ENCODE measurements at regions not wholly inside any gene's neighbourhood (a gene's known extent, or its start where the extent isn't known, plus 50 kb on each side); places are given as distances from the start of the nearest gene placed in this dataset.
A peak's percentile ranks its signal among the peaks of the same experiment; 100 is the strongest.

- peak; percentile 19 for DNase-seq (ENCODE audit: low spot score)
- no peak overlapping the region for H3K27ac Mint-ChIP-seq
- H3K9me3 Mint-ChIP-seq = peaks cover 5% of the 10 kb centered on the region; the same call in 1 of the 2 replicates
- TF ChIP-seq ELF4 (CRISPR knock-in tag; IDR thresholded peaks at IDR 0.05; ENCODE audit: low read depth) = no peak
- no peak for TF ChIP-seq SMAD4 (CRISPR knock-in tag; IDR thresholded peaks at IDR 0.05)
- TF ChIP-seq ZSCAN18 (CRISPR knock-in tag; IDR thresholded peaks at IDR 0.05) = no peak
- no peak for TF ChIP-seq CDX4 (CRISPR knock-in tag; IDR thresholded peaks at IDR 0.05; ENCODE audit: borderline replicate concordance)
- TF ChIP-seq FOXP4 (CRISPR knock-in tag; IDR thresholded peaks at IDR 0.05) = no peak
- ATAC-seq = peak; percentile 65
- ChIA-PET CTCF (interaction anchor here (0.6 to 1.0 kb wide), 2 partner anchors 36 to 605 kb away, joined by 3 to 5 read pairs; no protein-coding TSS in a partner anchor), POLR2A (no interaction called here)
- H3K36me3 Mint-ChIP-seq = no peaks in the 10 kb centered on the region
- no peaks in the 10 kb centered on the region for H3K4me1 Mint-ChIP-seq
- no peak overlapping the region; the same call in 1 of the 2 replicates for H3K4me3 Mint-ChIP-seq
- H3K27me3 Mint-ChIP-seq (ENCODE audit: low read depth) = no peaks in the 10 kb centered on the region
Observed at GRCh38 chr2:129318581-129319421, 660.7 kb upstream of the RAB6C start.

DNA sequence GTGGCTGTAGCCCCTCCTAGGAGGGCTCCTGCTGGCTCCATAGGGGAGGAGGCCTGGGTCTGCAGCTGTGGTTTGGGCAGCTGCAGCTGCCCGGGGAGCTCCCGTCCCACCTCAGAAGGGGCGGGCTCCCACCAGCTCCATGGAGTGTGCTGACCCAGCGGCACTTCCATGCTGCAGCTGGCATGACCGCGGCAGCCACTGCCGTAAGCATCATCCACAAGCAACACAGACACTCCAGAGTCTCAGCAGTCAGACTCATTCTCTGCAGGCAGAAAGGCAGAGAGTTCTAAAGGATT, 660.1 kb upstream of the RAB6C start:
- no peak for DNase-seq (ENCODE audit: low spot score)
- no peak overlapping the region for H3K27ac Mint-ChIP-seq
- POLR2A ChIA-PET = no interaction called here
- no peaks in the 10 kb centered on the region for H3K4me1 Mint-ChIP-seq
- ATAC-seq = no peak
- H3K36me3 Mint-ChIP-seq = no peaks in the 10 kb centered on the region
- no peaks in the 10 kb centered on the region for H3K27me3 Mint-ChIP-seq (ENCODE audit: low read depth)
- CTCF ChIA-PET = interaction anchor here (1.0 kb wide), 1 partner anchor 604 kb away, joined by 3 read pairs; no protein-coding TSS in a partner anchor
- H3K9me3 Mint-ChIP-seq = peaks cover 5% of the 10 kb centered on the region; the same call in 1 of the 2 replicates
- no peak overlapping the region for H3K4me3 Mint-ChIP-seq
- TF ChIP-seq, protein P1, sequence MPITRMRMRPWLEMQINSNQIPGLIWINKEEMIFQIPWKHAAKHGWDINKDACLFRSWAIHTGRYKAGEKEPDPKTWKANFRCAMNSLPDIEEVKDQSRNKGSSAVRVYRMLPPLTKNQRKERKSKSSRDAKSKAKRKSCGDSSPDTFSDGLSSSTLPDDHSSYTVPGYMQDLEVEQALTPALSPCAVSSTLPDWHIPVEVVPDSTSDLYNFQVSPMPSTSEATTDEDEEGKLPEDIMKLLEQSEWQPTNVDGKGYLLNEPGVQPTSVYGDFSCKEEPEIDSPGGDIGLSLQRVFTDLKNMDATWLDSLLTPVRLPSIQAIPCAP (CRISPR knock-in tag; IDR thresholded peaks at IDR 0.05) = no peak
- TF ChIP-seq, protein P2, sequence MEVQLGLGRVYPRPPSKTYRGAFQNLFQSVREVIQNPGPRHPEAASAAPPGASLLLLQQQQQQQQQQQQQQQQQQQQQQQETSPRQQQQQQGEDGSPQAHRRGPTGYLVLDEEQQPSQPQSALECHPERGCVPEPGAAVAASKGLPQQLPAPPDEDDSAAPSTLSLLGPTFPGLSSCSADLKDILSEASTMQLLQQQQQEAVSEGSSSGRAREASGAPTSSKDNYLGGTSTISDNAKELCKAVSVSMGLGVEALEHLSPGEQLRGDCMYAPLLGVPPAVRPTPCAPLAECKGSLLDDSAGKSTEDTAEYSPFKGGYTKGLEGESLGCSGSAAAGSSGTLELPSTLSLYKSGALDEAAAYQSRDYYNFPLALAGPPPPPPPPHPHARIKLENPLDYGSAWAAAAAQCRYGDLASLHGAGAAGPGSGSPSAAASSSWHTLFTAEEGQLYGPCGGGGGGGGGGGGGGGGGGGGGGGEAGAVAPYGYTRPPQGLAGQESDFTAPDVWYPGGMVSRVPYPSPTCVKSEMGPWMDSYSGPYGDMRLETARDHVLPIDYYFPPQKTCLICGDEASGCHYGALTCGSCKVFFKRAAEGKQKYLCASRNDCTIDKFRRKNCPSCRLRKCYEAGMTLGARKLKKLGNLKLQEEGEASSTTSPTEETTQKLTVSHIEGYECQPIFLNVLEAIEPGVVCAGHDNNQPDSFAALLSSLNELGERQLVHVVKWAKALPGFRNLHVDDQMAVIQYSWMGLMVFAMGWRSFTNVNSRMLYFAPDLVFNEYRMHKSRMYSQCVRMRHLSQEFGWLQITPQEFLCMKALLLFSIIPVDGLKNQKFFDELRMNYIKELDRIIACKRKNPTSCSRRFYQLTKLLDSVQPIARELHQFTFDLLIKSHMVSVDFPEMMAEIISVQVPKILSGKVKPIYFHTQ (CRISPR knock-in tag; IDR thresholded peaks at IDR 0.05) = no peak
- no peak for TF ChIP-seq ATF1 (CRISPR knock-in tag; IDR thresholded peaks at IDR 0.05)
- TF ChIP-seq CBFB (CRISPR knock-in tag; IDR thresholded peaks at IDR 0.05; ENCODE audit: low read depth) = no peak
- TF ChIP-seq MAX (CRISPR knock-in tag; IDR thresholded peaks at IDR 0.05) = no peak
- no peak for TF ChIP-seq PREB (CRISPR knock-in tag; IDR thresholded peaks at IDR 0.05; ENCODE audit: borderline replicate concordance)
- TF ChIP-seq ELF4 (CRISPR knock-in tag; IDR thresholded peaks at IDR 0.05; ENCODE audit: low read depth) = no peak
- TF ChIP-seq, protein P3, sequence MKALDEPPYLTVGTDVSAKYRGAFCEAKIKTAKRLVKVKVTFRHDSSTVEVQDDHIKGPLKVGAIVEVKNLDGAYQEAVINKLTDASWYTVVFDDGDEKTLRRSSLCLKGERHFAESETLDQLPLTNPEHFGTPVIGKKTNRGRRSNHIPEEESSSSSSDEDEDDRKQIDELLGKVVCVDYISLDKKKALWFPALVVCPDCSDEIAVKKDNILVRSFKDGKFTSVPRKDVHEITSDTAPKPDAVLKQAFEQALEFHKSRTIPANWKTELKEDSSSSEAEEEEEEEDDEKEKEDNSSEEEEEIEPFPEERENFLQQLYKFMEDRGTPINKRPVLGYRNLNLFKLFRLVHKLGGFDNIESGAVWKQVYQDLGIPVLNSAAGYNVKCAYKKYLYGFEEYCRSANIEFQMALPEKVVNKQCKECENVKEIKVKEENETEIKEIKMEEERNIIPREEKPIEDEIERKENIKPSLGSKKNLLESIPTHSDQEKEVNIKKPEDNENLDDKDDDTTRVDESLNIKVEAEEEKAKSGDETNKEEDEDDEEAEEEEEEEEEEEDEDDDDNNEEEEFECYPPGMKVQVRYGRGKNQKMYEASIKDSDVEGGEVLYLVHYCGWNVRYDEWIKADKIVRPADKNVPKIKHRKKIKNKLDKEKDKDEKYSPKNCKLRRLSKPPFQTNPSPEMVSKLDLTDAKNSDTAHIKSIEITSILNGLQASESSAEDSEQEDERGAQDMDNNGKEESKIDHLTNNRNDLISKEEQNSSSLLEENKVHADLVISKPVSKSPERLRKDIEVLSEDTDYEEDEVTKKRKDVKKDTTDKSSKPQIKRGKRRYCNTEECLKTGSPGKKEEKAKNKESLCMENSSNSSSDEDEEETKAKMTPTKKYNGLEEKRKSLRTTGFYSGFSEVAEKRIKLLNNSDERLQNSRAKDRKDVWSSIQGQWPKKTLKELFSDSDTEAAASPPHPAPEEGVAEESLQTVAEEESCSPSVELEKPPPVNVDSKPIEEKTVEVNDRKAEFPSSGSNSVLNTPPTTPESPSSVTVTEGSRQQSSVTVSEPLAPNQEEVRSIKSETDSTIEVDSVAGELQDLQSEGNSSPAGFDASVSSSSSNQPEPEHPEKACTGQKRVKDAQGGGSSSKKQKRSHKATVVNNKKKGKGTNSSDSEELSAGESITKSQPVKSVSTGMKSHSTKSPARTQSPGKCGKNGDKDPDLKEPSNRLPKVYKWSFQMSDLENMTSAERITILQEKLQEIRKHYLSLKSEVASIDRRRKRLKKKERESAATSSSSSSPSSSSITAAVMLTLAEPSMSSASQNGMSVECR (CRISPR knock-in tag; IDR thresholded peaks at IDR 0.05; ENCODE audit: borderline replicate concordance) = no peak
- TF ChIP-seq OVOL2 (CRISPR knock-in tag; IDR thresholded peaks at IDR 0.05; ENCODE audit: borderline replicate concordance) = no peak
- no peak for TF ChIP-seq ERG (CRISPR knock-in tag; IDR thresholded peaks at IDR 0.05)
- no peak for TF ChIP-seq ATF6 (CRISPR knock-in tag; IDR thresholded peaks at IDR 0.05)
